ENCODE measurements at regions not wholly inside any gene's neighbourhood (a gene's known extent, or its start where the extent isn't known, plus 50 kb on each side); places are given as distances from the start of the nearest gene placed in this dataset.

- TF ChIP-seq OSR1 (CRISPR knock-in tag; IDR thresholded peaks at IDR 0.05) (no peak), ZC3H10 (CRISPR knock-in tag; IDR thresholded peaks at IDR 0.05) (no peak), POU6F1 (CRISPR knock-in tag; IDR thresholded peaks at IDR 0.05; ENCODE audit: borderline replicate concordance, low read depth) (no peak), TSHZ2 (CRISPR knock-in tag; IDR thresholded peaks at IDR 0.05) (no peak), ZFP30 (CRISPR knock-in tag; IDR thresholded peaks at IDR 0.05) (no peak), GLIS3 (CRISPR knock-in tag; IDR thresholded peaks at IDR 0.05) (no peak), BACH2 (CRISPR knock-in tag; IDR thresholded peaks at IDR 0.05; ENCODE audit: borderline replicate concordance) (no peak), ZFP3 (CRISPR knock-in tag; IDR thresholded peaks at IDR 0.05) (no peak), PPARA (CRISPR knock-in tag; IDR thresholded peaks at IDR 0.05; ENCODE audit: borderline replicate concordance) (no peak)
Measured at GRCh38 chr2:181738074-181738473, 57.8 kb upstream of the NEUROD1 start.
